NCI-H460 (cell line): ENCODE measurements at regions not wholly inside any gene's neighbourhood (a gene's known extent, or its start where the extent isn't known, plus 50 kb on each side); places are given as distances from the start of the nearest gene placed in this dataset.
"Not testable (repeated sequence)": the region's sequence is repeated elsewhere in the genome, so short reads cannot be mapped to it uniquely, and the experiment has no call there.

Experiments
- DNase-seq: peaks from one replicate; pipeline ENCODE4 v3.0.0-alpha.2; 2016; ENCODE audit warnings: low read depth; ENCODE audit errors: extremely low read depth

GRCh38 chr2:128591861-128592822, 273.5 kb upstream of the HS6ST1 start:
- no peak for DNase-seq

GRCh38 chr2:128593518-128593878, 274.8 kb upstream of the HS6ST1 start:
- DNase-seq, result no peak

GRCh38 chr2:128593879-128594650, 275.4 kb upstream of the HS6ST1 start:
- DNase-seq, result no peak

- no peak for DNase-seq
Observed at GRCh38 chr2:128594651-128594910, 275.9 kb upstream of the HS6ST1 start.

- no peak for DNase-seq
Observed at GRCh38 chr2:128594953-128595677, 276.4 kb upstream of the HS6ST1 start.

GRCh38 chr2:128595763-128596395, 277.2 kb upstream of the HS6ST1 start:
- no peak for DNase-seq

GRCh38 chr2:128596396-128597120, 277.9 kb upstream of the HS6ST1 start:
- DNase-seq, result no peak

- DNase-seq, result no peak
Observed at GRCh38 chr2:128597121-128597762, 278.6 kb upstream of the HS6ST1 start.

GRCh38 chr2:128598260-128598659, 279.6 kb upstream of the HS6ST1 start:
- DNase-seq, result not testable (repeated sequence)

GRCh38 chr2:128598862-128599441, 280.3 kb upstream of the HS6ST1 start:
- no peak for DNase-seq

GRCh38 chr2:128599700-128600099, 281.0 kb upstream of the HS6ST1 start:
- no peak for DNase-seq

- DNase-seq, result no peak
Observed at GRCh38 chr2:128600581-128601297, 282.1 kb upstream of the HS6ST1 start.

GRCh38 chr2:128601298-128602037, 282.8 kb upstream of the HS6ST1 start:
- DNase-seq, result no peak

- DNase-seq, result no peak
Observed at GRCh38 chr2:128602038-128602698, 283.5 kb upstream of the HS6ST1 start.

- DNase-seq, result no peak
Observed at GRCh38 chr2:128602699-128603101, 284.0 kb upstream of the HS6ST1 start.

GRCh38 chr2:128603411-128603924, 284.8 kb upstream of the HS6ST1 start:
- DNase-seq, result no peak

- no peak for DNase-seq
Observed at GRCh38 chr2:128604045-128604444, 285.4 kb upstream of the HS6ST1 start.
